NCI-H1048 (cell line): ENCODE measurements at regions not wholly inside any gene's neighbourhood (a gene's known extent, or its start where the extent isn't known, plus 50 kb on each side); places are given as distances from the start of the nearest gene placed in this dataset.

ENCODE experiments used
- DNase-seq: peaks from one replicate; lab custom pipeline; 2025; lab: John Stamatoyannopoulos, UW

DNA sequence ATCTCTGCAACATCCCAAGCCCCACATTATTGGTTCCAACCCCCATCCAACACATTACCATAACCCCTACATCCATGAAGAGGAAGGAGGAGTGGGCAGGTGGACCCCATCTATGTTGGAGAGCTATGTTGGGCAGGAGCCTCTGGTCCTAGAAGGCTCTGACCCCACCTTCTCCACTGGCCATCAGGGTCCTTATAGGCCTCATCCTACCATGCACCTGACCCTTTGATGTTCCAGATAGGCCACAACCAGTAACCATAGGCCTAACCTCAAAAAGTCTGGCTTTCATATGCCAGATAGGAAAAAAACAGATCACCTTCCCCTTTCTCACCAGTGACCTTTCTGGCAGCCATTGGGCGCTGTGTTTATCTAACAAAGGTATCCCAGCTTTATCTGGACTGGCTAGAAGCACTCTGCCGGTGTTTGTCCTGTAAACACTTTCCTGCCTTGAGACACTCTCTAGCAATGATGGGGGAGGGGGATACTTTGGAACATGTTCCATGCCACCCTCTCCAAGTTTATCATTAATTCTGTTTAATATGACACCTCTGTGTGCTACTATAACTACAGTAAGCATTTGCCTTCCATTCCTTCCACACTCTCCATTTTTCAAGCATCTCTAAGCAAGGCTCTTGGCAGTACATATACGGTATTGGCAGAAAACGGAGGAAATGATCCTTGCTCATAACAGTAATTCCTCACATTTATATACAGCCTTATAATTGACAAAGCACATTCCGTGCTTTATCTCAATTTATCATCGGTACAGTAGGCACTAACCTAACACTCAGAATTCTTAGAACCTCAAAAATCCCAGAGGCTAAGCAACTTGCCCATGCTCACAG lies 377.1 kb downstream of the VPS13C start:
- DNase-seq: no peak

- no peak for DNase-seq
Measured at GRCh38 chr15:61681676-61682075, 378.6 kb downstream of the VPS13C start.

- no peak for DNase-seq
Measured at GRCh38 chr15:61681038-61681418, 379.2 kb downstream of the VPS13C start.

GRCh38 chr15:61680260-61681037 lies 379.8 kb downstream of the VPS13C start:
- DNase-seq: no peak

- DNase-seq: no peak
Measured at GRCh38 chr15:61671736-61672135, 388.5 kb downstream of the VPS13C start.

- DNase-seq: no peak
Measured at GRCh38 chr15:61668444-61668843, 391.8 kb downstream of the VPS13C start.

DNA sequence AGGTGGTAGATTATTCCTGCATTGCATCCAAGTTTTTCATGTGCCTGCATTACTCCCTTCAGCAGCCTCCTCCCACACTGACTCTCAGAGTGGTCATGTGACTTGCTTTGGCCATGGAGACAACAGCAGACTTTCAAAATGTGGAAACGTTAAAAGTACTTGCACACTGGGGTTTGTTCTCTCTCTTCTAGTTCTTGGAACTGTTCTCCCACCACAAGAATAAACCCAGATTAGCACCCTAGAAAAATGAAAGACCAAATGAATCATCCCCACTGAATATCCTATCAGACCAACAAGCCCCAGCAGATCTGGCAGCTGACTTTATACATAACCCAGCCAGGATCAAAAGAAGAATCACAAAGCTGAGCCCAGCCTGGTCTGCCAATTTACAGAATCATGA lies 398.5 kb downstream of the VPS13C start:
- no peak for DNase-seq

DNA sequence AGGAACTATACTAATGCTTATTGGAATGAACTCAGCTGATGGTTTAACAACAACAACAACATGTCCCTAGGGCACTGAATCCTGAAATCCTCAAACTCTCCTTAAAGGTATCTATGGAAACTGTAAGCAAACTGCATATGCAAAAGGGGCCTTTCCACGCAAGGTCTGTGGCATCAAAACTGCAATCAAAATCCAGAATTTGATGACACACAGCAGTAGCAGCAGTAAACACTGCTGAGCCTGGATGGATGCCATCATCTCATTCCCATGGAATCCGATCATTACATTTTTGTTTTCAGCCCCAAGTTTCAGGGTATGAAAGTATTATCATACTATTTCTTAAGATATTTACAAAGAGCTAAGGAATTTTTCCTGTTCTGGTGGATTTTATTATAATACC lies 399.7 kb downstream of the VPS13C start:
- DNase-seq: no peak

GRCh38 chr15:61659566-61660190 lies 400.6 kb downstream of the VPS13C start:
- no peak for DNase-seq

DNA sequence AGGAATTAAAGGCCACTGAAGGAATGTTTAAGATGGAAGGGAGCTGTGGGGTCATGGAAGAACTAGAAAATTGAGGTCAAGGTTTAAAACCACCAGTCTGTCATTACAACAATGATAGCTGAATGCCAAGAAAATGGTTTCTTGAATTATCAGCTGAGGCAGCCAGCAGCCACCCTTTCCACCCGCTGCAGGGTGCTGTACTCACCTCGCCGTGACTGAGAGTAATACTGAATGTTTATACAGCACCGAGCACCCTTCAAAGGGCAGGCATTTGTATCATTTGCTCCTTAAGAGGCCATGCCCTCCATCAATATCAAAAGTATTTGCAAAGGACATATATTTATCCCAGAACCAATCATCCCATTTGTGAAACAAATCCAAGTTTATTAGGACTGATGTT lies 402.8 kb downstream of the VPS13C start:
- DNase-seq: no peak

- DNase-seq: no peak
Measured at GRCh38 chr15:61656391-61656790, 403.9 kb downstream of the VPS13C start.

GRCh38 chr15:61655881-61656280 lies 404.4 kb downstream of the VPS13C start:
- no peak for DNase-seq

- no peak for DNase-seq
Measured at GRCh38 chr15:61654918-61655317, 405.3 kb downstream of the VPS13C start.

DNA sequence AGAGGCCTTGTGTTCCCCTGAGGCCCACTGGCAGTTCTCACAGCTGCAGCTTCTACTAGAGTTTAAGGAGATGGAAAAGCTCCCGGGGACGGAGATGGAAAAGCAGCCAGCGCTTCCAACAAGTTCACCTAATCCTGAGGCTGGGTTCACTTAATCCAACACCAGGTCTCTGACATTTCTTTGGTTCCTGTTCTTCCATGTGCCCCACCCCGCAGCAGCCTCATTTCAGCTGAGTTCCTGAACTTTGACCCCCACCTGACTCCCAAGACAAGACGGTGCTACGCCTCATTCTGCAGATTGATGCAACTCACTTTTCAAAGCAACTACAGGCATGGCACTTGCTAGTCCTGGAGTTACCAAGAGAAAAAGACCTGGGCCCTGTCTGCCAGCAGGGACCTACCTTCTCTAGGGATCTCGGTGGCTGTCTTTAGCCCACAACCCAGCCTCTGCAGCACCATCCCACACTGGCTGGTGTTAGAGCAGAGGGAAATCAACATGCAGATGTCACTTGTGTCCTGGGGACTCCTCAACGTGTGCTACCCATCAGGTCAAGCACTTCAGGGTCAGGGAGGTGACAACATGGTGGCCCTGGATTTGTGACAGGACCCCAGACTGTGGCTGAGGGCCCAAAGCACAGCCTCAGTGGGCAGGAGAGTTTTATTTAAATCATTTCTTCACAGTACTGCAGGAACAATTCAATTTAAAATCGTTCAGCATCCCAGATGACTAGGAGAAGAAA lies 406.1 kb downstream of the VPS13C start:
- no peak for DNase-seq

DNA sequence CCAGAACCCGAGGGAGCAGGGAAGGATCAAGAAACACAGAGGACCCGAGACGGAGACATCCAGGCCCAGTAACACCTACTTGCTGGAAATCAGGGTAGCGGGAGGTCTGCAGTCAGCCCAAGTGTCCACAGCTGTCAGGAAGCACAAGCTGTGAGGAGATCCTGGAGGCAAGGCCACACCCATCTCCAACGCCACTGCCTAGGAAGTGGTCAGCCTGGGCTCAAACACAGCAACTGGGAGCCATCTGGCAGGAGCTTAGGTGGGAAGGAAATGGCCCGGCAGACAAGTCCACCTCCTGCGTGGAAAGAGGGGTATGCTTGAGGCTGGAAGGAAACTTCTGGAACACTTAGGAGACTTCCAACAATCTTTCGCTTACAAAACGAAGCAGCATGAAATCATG lies 407.1 kb downstream of the VPS13C start:
- DNase-seq: no peak

- DNase-seq: no peak
Measured at GRCh38 chr15:61651267-61651666, 409.0 kb downstream of the VPS13C start.

DNA sequence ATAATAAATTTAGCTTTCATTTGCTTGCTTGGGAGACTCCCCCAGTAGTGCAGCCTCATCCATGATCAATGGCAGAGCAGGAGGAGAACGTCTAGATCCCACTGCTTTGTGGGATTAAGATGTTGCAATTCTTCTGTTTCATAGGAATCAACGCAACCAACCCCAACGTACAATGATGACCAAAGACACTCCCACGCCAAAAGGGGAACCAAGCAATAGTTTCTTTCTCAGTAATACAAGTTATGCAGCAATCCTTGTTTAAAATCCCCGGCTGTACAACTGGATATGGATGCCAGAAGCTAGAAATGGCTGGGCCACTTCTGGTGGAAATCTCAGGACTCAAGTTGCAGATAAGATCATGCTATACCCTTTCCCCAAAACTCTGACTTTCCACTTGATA lies 411.2 kb downstream of the VPS13C start:
- no peak for DNase-seq

DNA sequence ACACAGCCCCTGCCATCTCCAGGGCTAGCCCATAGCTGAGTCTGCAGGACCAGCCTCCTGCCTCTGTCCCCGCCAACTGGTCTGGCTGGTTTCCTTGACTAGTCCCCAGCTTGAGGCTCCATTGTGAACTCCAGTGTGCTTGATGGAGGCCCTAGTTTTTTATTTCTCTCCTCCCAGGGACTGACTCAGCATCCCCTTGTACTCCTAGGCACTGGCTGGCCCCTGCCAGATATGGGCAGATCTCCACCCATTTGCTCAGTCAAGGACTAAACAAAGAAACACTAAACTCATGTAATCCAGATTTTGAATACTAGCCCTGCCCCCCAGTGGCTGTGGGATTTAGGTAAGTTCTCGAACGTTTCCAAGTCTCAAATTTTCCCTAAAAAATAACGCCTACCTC lies 415.4 kb upstream of the RORA start:
- no peak for DNase-seq

DNA sequence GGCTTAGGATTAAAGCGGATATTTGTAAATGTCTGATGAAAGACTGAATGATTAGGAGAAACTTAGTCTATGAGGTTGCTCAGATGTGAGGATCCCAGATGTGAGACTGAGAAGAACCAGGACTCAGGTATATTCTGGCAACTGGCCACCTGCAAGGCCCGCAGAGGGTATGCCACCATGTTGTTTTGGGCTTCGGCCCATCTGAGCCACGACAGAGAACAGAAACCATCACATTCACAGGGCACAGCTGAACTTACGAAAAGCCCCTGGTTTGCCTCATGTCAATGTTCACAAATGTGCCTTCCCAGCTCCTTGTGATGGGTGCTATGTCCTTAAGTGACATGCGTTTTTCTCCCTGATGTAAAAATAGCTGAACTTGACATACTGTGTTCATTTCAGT lies 412.5 kb upstream of the RORA start:
- no peak for DNase-seq

DNA sequence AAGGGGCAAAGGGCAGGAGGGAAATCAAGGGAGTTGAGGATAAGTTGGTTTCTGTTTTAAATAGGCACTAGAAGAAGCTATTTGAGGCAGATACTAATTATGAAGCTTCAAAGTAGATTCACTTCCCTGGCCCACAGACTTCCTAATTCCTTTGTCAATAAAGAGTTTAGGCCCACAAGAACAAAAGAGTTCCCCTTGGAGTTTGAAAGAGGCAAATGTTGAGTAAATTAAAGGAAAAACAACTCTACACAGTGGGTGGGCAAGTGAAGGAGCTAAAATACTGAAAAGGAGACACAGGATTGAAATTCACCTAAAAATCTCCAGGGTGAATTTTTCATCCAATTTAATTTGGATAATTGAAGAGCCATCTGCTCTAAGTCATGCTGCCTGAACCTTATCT lies 411.7 kb upstream of the RORA start:
- no peak for DNase-seq

- no peak for DNase-seq
Measured at GRCh38 chr15:61639491-61639890, 410.4 kb upstream of the RORA start.

DNA sequence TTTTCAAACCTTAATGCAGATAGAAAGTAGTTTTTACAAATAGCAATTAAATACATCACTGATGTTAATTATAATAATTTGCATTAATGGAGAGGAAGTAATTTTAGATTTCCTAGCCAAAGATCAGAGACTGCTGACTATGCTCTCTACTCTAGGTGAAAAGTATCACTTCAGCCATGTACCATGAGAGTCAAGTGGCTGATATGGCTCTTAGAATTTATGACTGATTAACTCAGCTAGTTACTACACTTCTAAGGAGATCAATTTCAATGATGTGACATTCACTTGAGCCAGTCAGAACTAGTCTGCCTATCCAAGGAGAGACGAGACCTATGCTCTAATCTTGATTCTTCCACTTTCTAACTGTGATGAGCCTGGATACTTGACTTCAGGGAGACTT lies 405.7 kb upstream of the RORA start:
- DNase-seq: no peak
